ENCODE measurements at regions not wholly inside any gene's neighbourhood (a gene's known extent, or its start where the extent isn't known, plus 50 kb on each side); places are given as distances from the start of the nearest gene placed in this dataset.

DNA sequence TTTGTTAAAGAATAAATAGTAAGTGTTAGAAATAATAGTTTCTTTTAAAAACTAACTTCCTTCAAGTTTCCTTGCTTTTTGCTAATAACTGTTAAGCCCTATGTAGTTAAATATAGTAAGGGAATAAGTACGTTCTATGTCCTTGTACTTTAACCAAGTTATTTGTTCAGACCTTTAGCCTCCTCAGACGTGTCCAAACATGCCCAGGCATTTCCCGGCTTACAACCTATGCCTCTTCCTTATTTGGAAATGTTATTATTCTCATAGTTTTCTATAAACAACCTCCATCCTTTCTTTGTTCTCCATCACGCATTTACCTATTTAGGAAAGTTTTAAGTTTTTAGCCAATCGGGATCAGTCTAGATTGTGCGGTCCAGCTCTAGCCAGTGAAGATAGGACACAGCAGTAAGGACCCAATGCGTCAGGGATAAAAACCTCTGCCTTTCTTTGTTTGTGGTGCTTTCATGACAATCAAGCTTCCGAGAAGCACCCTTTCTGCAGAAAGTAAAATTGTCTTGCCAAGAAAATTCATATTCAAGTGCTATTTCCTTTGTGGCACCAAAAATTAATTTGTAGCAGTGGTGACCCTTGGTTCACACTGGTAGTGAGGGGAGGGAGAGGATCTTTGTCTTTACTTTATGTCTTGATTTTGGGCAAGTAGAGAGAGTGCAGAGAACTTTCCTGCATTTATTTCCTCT, 851.3 kb upstream of the POM121L12 start:
- Histone ChIP-seq H3K27ac (no peak overlapping the region), H3K27me3 (ENCODE audit: insufficient read depth, low read depth) (no peaks in the 10 kb centered on the region), H3K79me2 (ENCODE audit: low read depth) (no peaks in the 10 kb centered on the region), H3K36me3 (ENCODE audit: low read depth) (no peaks in the 10 kb centered on the region), H3K9me3 (ENCODE audit: insufficient read depth, low read depth) (no peaks in the 10 kb centered on the region), H3K9me2 (ENCODE audit: insufficient read depth) (no peaks in the 10 kb centered on the region), H4K20me1 (ENCODE audit: insufficient read depth) (no peaks in the 10 kb centered on the region), H3K4me1 (replicated peaks; ENCODE audit: insufficient read depth) (no peaks in the 10 kb centered on the region), H3K4me3 (no peak overlapping the region), H3F3A (ENCODE audit: insufficient read depth, low read depth) (no peaks in the 10 kb centered on the region), H3K4me2 (no peak overlapping the region), H2AFZ (no peak overlapping the region)
- no TSS peak for BruUV-seq (replicated peaks)
- no peak for DNase-seq
- no peak for TF ChIP-seq EZH2 (IDR thresholded peaks at IDR 0.05; ENCODE audit: low read depth)
- TF ChIP-seq, protein P1, sequence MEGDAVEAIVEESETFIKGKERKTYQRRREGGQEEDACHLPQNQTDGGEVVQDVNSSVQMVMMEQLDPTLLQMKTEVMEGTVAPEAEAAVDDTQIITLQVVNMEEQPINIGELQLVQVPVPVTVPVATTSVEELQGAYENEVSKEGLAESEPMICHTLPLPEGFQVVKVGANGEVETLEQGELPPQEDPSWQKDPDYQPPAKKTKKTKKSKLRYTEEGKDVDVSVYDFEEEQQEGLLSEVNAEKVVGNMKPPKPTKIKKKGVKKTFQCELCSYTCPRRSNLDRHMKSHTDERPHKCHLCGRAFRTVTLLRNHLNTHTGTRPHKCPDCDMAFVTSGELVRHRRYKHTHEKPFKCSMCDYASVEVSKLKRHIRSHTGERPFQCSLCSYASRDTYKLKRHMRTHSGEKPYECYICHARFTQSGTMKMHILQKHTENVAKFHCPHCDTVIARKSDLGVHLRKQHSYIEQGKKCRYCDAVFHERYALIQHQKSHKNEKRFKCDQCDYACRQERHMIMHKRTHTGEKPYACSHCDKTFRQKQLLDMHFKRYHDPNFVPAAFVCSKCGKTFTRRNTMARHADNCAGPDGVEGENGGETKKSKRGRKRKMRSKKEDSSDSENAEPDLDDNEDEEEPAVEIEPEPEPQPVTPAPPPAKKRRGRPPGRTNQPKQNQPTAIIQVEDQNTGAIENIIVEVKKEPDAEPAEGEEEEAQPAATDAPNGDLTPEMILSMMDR (conservative IDR thresholded peaks at IDR 0.05): no peak
- ChIA-PET CTCF (no interaction called here), POLR2A (ENCODE audit: unreplicated experiment) (no interaction called here)
- intact Hi-C loops (cut with micrococcal nuclease; ENCODE audit: unreplicated experiment): no loop called here

DNA sequence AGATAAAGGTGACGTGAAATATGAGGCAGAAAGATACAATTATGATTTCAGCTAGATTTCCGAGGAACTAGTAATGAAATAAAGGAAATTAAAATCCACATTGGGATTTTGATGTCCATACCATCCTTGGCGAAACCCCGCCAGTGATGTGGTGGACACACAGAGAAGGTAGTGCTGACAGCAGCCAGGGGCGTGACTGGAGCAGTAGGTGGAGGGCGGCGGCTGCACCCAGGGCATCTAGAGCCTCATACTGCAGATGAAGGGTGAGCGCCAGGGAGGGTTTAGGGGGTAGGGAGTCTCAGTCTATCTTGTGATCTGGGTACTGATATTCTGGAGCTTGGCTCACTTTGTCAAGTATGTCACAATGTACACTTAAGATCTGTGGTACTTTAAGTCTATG, 855.5 kb upstream of the POM121L12 start:
- POLR2A ChIA-PET (ENCODE audit: unreplicated experiment): no interaction called here
- H3K27ac ChIP-seq: no peak overlapping the region
- no peaks in the 10 kb centered on the region for H3K9me2 ChIP-seq (ENCODE audit: insufficient read depth)
- H3K9me3 ChIP-seq (ENCODE audit: insufficient read depth, low read depth): no peaks in the 10 kb centered on the region
- no peak overlapping the region for H2AFZ ChIP-seq
- no peaks in the 10 kb centered on the region for H3K79me2 ChIP-seq (ENCODE audit: low read depth)
- BruUV-seq (replicated peaks): no TSS peak
- TF ChIP-seq, protein P1 (conservative IDR thresholded peaks at IDR 0.05): no peak
- no peak for TF ChIP-seq EZH2 (IDR thresholded peaks at IDR 0.05; ENCODE audit: low read depth)
- intact Hi-C loops (cut with micrococcal nuclease; ENCODE audit: unreplicated experiment): no loop called here
- no peaks in the 10 kb centered on the region for H4K20me1 ChIP-seq (ENCODE audit: insufficient read depth)
- H3K36me3 ChIP-seq (ENCODE audit: low read depth): no peaks in the 10 kb centered on the region
- H3K4me1 ChIP-seq (replicated peaks; ENCODE audit: insufficient read depth): no peaks in the 10 kb centered on the region
- no peaks in the 10 kb centered on the region for H3K27me3 ChIP-seq (ENCODE audit: insufficient read depth, low read depth)
- CTCF ChIA-PET: no interaction called here
- no peak overlapping the region for H3K4me3 ChIP-seq
- no peak overlapping the region for H3K4me2 ChIP-seq
- no peak for DNase-seq
- no peaks in the 10 kb centered on the region for H3F3A ChIP-seq (ENCODE audit: insufficient read depth, low read depth)

DNA sequence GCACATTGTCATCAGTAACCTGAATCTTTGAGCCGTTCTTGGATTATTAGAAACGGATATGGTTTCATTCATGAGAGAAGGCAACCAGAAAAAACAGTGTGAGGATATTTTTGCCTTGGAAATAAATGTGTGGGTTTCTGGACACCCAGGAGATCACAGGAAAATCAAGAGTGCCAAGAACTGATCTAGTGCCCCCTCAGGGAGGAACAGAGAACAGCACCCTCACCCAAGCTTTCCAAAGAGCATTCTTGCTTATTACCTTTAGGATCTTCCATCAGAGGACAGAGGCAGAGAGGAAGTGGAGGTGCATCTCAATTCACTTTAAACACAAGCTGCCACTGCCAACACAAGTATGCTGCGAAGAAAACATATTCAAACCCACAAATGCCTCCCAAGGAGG, 851.5 kb upstream of the COBL start:
- Histone ChIP-seq H3K27ac (no peak overlapping the region), H3K36me3 (ENCODE audit: low read depth) (no peaks in the 10 kb centered on the region), H3K4me2 (no peak overlapping the region), H2AFZ (no peak overlapping the region), H3K27me3 (ENCODE audit: insufficient read depth, low read depth) (peaks cover 12% of the 10 kb centered on the region; the same call in 1 of the 2 replicates), H4K20me1 (ENCODE audit: insufficient read depth) (no peaks in the 10 kb centered on the region), H3K9me2 (ENCODE audit: insufficient read depth) (no peaks in the 10 kb centered on the region), H3K4me3 (no peak overlapping the region), H3K9me3 (ENCODE audit: insufficient read depth, low read depth) (no peaks in the 10 kb centered on the region), H3F3A (ENCODE audit: insufficient read depth, low read depth) (no peaks in the 10 kb centered on the region), H3K79me2 (ENCODE audit: low read depth) (no peaks in the 10 kb centered on the region), H3K4me1 (replicated peaks; ENCODE audit: insufficient read depth) (no peaks in the 10 kb centered on the region)
- CTCF ChIA-PET: no interaction called here
- intact Hi-C loops (cut with micrococcal nuclease; ENCODE audit: unreplicated experiment): no loop called here
- BruUV-seq (replicated peaks): no TSS peak
- TF ChIP-seq, protein P1 (conservative IDR thresholded peaks at IDR 0.05): peak; percentile 63
- no peak for TF ChIP-seq EZH2 (IDR thresholded peaks at IDR 0.05; ENCODE audit: low read depth)
- POLR2A ChIA-PET (ENCODE audit: unreplicated experiment): no interaction called here
- DNase-seq: no peak
